GM18867 (cell line): ENCODE measurements at regions not wholly inside any gene's neighbourhood (a gene's known extent, or its start where the extent isn't known, plus 50 kb on each side); places are given as distances from the start of the nearest gene placed in this dataset.
"Not testable (repeated sequence)": the region's sequence is repeated elsewhere in the genome, so short reads cannot be mapped to it uniquely, and the experiment has no call there.

Experiments used
- ATAC-seq: cut with Tn5 transposase; IDR thresholded peaks from one replicate; pipeline ENCODE4 v1.9.1; 2021; ENCODE audit warnings: mild to moderate bottlenecking, moderate library complexity; ENCODE audit not compliant: unreplicated experiment

- ATAC-seq = no peak
These were observed 411.3 kb upstream of the AUTS2 start for GRCh38 chr7:69186974-69187373.

DNA sequence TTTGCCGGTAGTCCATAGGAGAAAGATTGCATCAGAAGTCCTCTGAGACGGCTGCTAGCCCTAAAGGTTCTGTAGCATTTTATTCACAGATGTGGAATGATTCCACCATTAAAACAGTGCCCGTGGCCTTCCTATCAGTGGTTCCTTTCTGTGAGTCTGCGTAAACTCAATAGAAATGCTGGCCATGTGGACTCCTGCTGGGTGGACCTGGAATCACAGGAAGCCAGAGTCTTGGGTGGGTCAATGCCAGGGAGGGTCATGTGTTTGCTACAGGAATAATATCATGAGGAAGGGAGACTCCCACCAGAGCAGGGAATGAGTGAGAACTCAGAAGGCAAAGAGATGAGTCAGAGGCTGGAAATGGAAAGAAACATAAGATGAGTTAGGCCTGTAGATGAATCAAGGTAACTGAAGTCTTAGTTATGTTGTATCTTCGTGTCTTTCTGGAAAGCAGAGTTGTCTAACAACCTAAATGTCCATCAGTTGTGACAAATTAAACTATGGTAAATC lies 410.4 kb upstream of the AUTS2 start:
- no peak for ATAC-seq

DNA sequence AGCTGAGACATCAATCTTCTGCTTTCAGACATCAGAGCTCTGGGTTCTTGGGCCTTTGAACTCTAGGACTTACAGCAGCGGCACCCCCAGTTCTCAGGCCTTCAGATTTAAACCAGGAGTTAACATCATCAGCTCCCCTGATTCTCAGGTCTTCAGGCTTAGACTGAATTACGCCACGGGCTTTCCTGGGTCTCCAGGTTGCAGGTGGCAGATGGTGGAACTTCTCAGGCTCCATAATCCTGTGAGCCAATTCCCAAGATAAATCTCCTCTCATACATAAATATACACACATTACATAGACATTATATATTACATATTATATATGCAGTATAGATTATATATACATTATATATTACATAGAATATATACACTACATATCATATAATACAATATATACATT lies 408.9 kb upstream of the AUTS2 start:
- no peak for ATAC-seq

GRCh38 chr7:69190025-69190424 lies 408.2 kb upstream of the AUTS2 start:
- no peak for ATAC-seq

GRCh38 chr7:69190763-69191162 lies 407.5 kb upstream of the AUTS2 start:
- no peak for ATAC-seq

GRCh38 chr7:69192134-69192533 lies 406.1 kb upstream of the AUTS2 start:
- no peak for ATAC-seq

- ATAC-seq = no peak
These were observed 405.2 kb upstream of the AUTS2 start for GRCh38 chr7:69193061-69193460.

- no peak for ATAC-seq
These were observed 401.7 kb upstream of the AUTS2 start for GRCh38 chr7:69196593-69196992.

DNA sequence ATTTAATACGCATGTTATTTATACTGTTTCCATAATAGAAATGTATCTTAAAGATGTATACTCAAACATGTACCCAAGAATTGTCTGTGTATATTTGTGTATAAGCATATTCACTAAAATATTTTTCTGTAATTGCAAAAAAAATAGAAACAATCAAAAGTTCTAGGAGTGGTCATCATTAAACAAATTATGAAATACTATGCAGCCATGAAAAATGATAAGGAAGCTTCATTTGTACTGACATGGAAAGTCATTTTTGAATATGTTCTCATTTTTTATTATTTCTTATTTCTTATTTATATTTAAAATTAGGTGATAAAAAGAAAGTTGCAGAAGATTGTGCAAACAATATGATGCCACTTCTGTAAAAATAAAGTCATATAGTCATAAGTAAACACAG lies 400.0 kb upstream of the AUTS2 start:
- ATAC-seq = no peak

GRCh38 chr7:69199041-69199440 lies 399.2 kb upstream of the AUTS2 start:
- ATAC-seq = no peak

GRCh38 chr7:69199661-69200060 lies 398.6 kb upstream of the AUTS2 start:
- ATAC-seq = no peak

DNA sequence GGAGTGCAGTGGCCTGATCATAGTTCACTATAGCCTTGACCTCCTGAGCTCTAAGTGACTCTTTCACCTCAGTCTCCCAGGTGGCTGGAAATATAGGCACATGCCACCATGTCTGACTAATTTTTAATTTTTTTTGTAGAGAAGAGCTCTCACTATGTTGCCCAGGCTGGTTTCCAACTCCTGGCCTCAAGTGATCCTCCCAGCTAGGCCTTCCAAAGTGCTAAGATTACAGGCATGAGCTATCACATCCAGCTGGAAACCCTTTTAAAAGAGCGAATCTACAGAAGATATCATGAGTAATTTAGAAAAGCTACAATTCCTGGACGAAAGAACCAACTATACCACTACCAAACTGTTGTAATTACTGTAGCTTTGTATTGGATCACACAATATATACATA lies 394.4 kb upstream of the AUTS2 start:
- no peak for ATAC-seq

DNA sequence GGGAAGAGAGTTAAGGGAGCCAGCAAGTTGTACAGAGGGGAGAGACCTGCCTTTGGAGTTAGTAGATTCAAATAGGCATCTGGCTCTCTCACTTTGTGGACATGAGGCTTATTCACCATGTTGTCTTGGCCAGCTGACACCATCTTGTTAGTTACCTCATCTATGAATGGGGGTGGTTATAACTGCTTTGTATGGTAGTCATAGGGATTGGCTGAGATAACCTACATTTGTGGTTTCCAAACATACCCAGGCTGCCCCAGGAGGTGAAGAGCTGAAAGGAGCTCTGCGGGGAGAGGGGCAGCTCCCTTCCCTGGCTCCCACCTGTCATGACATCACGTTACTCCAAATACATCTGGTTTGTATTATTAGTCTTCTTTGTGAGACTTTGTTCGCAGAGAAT lies 393.3 kb upstream of the AUTS2 start:
- no peak for ATAC-seq

DNA sequence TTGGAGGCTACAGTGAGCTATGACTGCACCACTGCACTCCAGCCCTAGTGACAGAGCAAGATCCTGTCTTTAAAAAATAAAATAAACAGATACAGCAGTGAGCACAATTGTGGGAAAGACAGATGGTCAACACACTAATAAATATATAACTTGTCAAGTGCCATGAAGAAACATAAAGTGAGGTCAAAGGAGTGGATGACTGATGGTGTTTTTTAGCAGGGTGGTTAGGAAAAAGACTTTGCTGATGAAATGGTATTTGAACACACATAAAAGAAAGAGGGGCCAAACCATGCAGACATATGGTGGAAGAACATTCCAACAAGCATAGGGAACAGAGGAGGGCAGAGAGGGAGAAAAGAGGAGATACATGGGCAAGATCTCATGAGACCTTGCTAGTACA lies 392.7 kb upstream of the AUTS2 start:
- ATAC-seq = no peak

DNA sequence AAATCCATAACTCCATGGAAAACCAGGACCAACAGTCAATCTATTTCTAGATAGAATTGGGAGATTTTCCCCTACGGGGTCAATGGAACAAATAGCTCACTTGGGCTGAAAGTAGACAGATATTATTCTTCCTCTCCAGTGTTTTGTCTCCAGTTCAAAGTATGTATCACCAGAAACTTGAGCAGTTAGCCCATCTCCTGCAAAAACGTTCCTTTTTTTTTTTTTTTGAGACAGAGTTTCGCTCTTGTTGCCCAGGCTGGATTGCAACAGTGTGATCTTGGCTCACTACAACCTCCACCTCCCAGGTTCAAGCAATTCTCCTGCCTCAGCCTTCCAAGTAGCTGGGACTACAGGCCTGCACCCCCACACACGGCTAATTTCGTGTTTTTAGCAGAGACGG lies 390.0 kb upstream of the AUTS2 start:
- no peak for ATAC-seq

DNA sequence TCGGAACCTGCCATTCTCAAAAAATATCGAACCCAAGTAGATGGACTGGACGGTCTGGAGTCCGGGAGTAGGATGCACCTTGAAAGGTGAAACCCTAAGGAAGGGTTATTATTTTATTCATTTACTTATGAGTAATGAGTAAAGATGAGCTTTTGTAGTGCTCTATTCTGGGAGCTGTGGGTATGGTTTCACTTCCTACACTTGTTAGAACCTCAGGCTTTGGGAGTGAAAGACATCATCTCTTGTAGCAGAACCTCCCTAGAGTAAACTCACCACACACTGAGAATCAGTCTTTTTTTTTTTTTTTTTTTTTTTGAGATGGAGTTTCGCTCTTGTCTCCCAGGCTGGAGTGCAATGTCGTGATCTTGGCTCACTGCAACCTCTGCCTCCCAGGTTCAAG lies 389.4 kb upstream of the AUTS2 start:
- ATAC-seq = peak; percentile 97

DNA sequence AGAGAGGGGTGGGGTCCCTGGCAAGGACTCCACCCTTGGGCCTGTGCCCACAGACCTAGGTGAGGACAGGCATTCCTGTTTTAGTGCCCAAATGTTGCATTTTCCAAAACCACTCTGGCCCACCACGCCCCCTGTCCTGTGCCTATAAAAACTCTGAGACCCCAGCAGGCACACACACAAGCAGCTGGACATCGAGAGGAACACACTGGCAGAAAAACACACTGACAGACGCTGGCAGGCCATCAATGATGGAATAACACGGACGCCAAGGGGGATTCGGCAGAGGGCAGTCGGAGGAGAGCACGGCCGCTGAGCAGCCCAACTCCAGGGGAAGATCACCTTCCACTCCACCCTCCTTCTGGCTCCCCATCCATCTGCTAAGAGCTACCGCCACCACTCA lies 386.9 kb upstream of the AUTS2 start:
- no peak for ATAC-seq

DNA sequence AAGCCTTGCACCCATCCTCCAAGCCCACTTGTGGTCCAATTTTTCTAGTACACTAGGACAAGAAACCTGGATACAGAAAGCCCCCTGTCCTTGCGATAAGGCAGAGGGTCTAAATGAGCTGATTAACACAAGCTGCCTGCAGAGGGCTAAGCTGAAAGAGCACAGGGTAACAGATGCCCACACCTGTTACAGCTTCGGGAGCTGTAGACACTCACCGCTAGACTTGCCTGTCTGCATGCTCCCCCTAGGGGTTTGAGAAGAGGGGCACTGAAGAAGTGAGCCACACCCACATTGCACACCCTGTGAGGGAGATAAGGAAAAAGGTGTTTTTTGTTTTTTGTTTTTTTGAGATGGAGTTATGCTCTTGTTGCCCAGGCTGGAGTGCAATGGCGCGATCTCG lies 386.5 kb upstream of the AUTS2 start:
- ATAC-seq = peak; percentile 63

GRCh38 chr7:69213878-69214277 lies 384.4 kb upstream of the AUTS2 start:
- ATAC-seq = no peak

DNA sequence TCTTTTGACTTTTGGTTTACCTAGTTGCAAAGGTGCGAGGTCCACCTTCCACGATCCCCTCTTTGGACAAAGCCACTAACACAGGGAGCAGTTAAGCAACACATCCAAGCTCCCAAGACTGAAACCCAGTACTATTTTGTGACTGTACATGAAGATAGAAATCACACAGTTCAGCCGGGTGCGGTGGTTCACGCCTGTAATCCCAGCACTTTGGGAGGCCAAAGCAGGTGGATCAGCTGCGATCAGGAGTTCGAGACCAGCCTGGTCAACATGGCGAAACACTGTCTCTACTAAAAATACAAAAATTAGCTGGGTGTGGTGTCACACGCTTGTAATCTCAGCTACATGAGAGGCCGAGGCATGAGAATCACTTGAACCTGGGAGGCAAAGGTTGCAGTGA lies 382.8 kb upstream of the AUTS2 start:
- ATAC-seq = not testable (repeated sequence)

- no peak for ATAC-seq
These were observed 380.5 kb upstream of the AUTS2 start for GRCh38 chr7:69217516-69218350.

- ATAC-seq = no peak
These were observed 379.7 kb upstream of the AUTS2 start for GRCh38 chr7:69218576-69218975.

GRCh38 chr7:69219381-69219780 lies 378.9 kb upstream of the AUTS2 start:
- no peak for ATAC-seq
